GM12865 (cell line): ENCODE measurements at regions not wholly inside any gene's neighbourhood (a gene's known extent, or its start where the extent isn't known, plus 50 kb on each side); places are given as distances from the start of the nearest gene placed in this dataset.

ENCODE experiments used
- DNase-seq: peaks from one replicate; pipeline ENCODE4 v3.0.0; 2010; ENCODE audit warnings: low read depth
- H3K4me3 ChIP-seq: 2 replicates; pipeline ENCODE4 v1.5.1; 2011; ENCODE audit warnings: mild to moderate bottlenecking, low read depth, low read length, control low read depth
- CTCF ChIP-seq: IDR thresholded peaks from 2 replicates; pipeline ENCODE4 v1.5.1; 2011; ENCODE audit warnings: low read length, control low read depth, low read depth, inconsistent platforms; ENCODE audit not compliant: insufficient read depth; ENCODE audit errors: missing control alignments

GRCh38 chr3:31262201-31262600 lies 270.5 kb upstream of the STT3B start:
- TF ChIP-seq CTCF, result no peak
- no peak overlapping the region for H3K4me3 ChIP-seq
- no peak for DNase-seq

GRCh38 chr3:31263897-31264296 lies 268.8 kb upstream of the STT3B start:
- no peak for TF ChIP-seq CTCF
- DNase-seq, result no peak

GRCh38 chr3:31265646-31266428 lies 266.9 kb upstream of the STT3B start:
- no peak overlapping the region for H3K4me3 ChIP-seq
- no peak for TF ChIP-seq CTCF
- DNase-seq, result no peak

More at GRCh38 chr3:31263897-31264296, 268.8 kb upstream of the STT3B start:
- H3K4me3 ChIP-seq, result no peak overlapping the region

GRCh38 chr3:31268868-31269267 lies 263.9 kb upstream of the STT3B start:
- DNase-seq, result no peak
- TF ChIP-seq CTCF, result no peak

DNA sequence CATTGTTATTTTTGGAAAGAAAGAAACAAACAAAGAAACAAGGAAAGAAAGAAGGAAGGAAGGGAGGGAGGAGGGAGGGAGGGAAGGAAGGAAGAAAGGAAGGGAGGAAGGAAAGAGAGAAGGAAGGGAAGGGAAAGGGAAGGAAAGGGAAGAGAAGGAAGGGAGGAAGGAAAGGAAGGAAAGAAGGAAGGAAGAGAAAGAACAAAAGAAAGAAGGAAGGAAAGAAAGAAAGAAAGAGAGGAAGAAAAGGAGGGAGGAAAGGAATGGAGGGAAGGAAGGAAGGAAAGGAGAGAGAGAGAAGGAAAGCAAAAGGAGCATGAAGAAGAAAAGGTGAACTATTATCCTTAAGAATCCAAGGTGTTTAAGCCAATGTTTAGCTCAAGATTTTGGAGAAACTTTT lies 262.7 kb upstream of the STT3B start:
- no peak overlapping the region for H3K4me3 ChIP-seq
- no peak for DNase-seq
- no peak for TF ChIP-seq CTCF

More at GRCh38 chr3:31268868-31269267, 263.9 kb upstream of the STT3B start:
- no peak overlapping the region for H3K4me3 ChIP-seq

GRCh38 chr3:31274326-31275024 lies 258.2 kb upstream of the STT3B start:
- no peak for TF ChIP-seq CTCF
- no peak for DNase-seq
- H3K4me3 ChIP-seq, result no peak overlapping the region
